H1 (cell line): ENCODE measurements at regions not wholly inside any gene's neighbourhood (a gene's known extent, or its start where the extent isn't known, plus 50 kb on each side); places are given as distances from the start of the nearest gene placed in this dataset.

Source experiments
- BCL11A ChIP-seq, 2 experiments: IDR thresholded peaks; one replicate each; pipeline ENCODE4 v1.6.1; 2011; ENCODE audit warnings: low read depth in 2 of 2, low read length in 2 of 2, mild to moderate bottlenecking in 2 of 2
- EGR1 ChIP-seq: IDR thresholded peaks from 2 replicates; pipeline ENCODE4 v1.6.1; 2011; ENCODE audit warnings: low read depth, low read length, borderline replicate concordance
- EP300 ChIP-seq, 2 experiments: IDR thresholded peaks; 1 replicate in 1 of 2; 2 replicates in 1 of 2; pipeline ENCODE4 v1.6.1; 2011 to 2012; ENCODE audit warnings: low read depth in 2 of 2, low read length in 2 of 2, mild to moderate bottlenecking in 2 of 2, borderline replicate concordance in 1 of 2, inconsistent platforms in 1 of 2, moderate library complexity in 1 of 2
- NRF1 ChIP-seq: IDR thresholded peaks from 2 replicates; pipeline ENCODE4 v1.6.1; 2011; ENCODE audit warnings: mild to moderate bottlenecking, low read depth, low read length, improper control_type of control experiment
- POLR2A ChIP-seq, 2 experiments: IDR thresholded peaks; 1 replicate in 1 of 2; 2 replicates in 1 of 2; pipeline ENCODE4 v1.6.1; 2011; ENCODE audit warnings: low read depth in 2 of 2, low read length in 2 of 2, mild to moderate bottlenecking in 2 of 2; ENCODE audit errors: control extremely low read depth in 1 of 2
- RAD21 ChIP-seq, 2 experiments: IDR thresholded peaks in 1 of 2; conservative IDR thresholded peaks in 1 of 2; 2 replicates each; pipeline ENCODE4 v1.6.1; 2011; ENCODE audit warnings: low read depth in 2 of 2, low read length in 2 of 2, improper control_type of control experiment in 1 of 2, inconsistent platforms in 1 of 2, mild to moderate bottlenecking in 1 of 2, moderate library complexity in 1 of 2
- RFX5 ChIP-seq: IDR thresholded peaks from 2 replicates; pipeline ENCODE4 v1.6.1; 2011; ENCODE audit warnings: low read depth, low read length, improper control_type of control experiment, borderline replicate concordance
- TCF12 ChIP-seq: IDR thresholded peaks from 2 replicates; pipeline ENCODE4 v1.6.1; 2011; ENCODE audit warnings: low read depth, mild to moderate bottlenecking, low read length
- ZNF274 ChIP-seq: IDR thresholded peaks from 2 replicates; pipeline ENCODE4 v1.7.0; 2012; ENCODE audit warnings: low read length, borderline replicate concordance; ENCODE audit errors: extremely low read depth
- TF ChIP-seq, protein P1 (sequence below), 3 experiments: IDR thresholded peaks; 1 replicate in 2 of 3; 2 replicates in 1 of 3; pipeline versions ENCODE4 v1.5.1 to v1.6.1; 2011; ENCODE audit warnings: low read length in 3 of 3, mild to moderate bottlenecking in 3 of 3, inconsistent platforms in 2 of 3, low read depth in 1 of 3, moderate library complexity in 1 of 3; ENCODE audit not compliant: insufficient read depth in 1 of 3; ENCODE audit errors: control extremely low read depth in 1 of 3

- TF ChIP-seq, protein P1, sequence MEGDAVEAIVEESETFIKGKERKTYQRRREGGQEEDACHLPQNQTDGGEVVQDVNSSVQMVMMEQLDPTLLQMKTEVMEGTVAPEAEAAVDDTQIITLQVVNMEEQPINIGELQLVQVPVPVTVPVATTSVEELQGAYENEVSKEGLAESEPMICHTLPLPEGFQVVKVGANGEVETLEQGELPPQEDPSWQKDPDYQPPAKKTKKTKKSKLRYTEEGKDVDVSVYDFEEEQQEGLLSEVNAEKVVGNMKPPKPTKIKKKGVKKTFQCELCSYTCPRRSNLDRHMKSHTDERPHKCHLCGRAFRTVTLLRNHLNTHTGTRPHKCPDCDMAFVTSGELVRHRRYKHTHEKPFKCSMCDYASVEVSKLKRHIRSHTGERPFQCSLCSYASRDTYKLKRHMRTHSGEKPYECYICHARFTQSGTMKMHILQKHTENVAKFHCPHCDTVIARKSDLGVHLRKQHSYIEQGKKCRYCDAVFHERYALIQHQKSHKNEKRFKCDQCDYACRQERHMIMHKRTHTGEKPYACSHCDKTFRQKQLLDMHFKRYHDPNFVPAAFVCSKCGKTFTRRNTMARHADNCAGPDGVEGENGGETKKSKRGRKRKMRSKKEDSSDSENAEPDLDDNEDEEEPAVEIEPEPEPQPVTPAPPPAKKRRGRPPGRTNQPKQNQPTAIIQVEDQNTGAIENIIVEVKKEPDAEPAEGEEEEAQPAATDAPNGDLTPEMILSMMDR (IDR thresholded peaks at IDR 0.05; ENCODE audit: control extremely low read depth in 1 of 3, insufficient read depth in 1 of 3, low read depth in 1 of 3, low read length in 3 of 3), result no peak
- TF ChIP-seq RAD21 (IDR thresholded peaks at IDR 0.05 in 1 of 2, conservative IDR thresholded peaks at IDR 0.05 in 1 of 2; ENCODE audit: low read depth in 2 of 2, low read length in 2 of 2) (no peak), TCF12 (no peak), EP300 (IDR thresholded peaks at IDR 0.05; ENCODE audit: borderline replicate concordance in 1 of 2, low read depth in 2 of 2, low read length in 2 of 2) (no peak), POLR2A (IDR thresholded peaks at IDR 0.05; ENCODE audit: control extremely low read depth in 1 of 2, low read depth in 2 of 2, low read length in 2 of 2) (no peak), EGR1 (no peak), RFX5 (no peak), NRF1 (no peak), BCL11A (IDR thresholded peaks at IDR 0.05; ENCODE audit: low read depth in 2 of 2, low read length in 2 of 2) (no peak), ZNF274 (no peak)
These were observed 675.7 kb upstream of the ID2 start for GRCh38 chr2:8006181-8006580.
